GM23248 (cell line): ENCODE measurements at regions not wholly inside any gene's neighbourhood (a gene's known extent, or its start where the extent isn't known, plus 50 kb on each side); places are given as distances from the start of the nearest gene placed in this dataset.

Source experiments
- EZH2 ChIP-seq: fragments of 200-600 bp; sonication (generic); IDR thresholded peaks from 2 replicates; pipeline ENCODE4 v1.6.1; 2018; ENCODE audit warnings: antibody characterized with exemption, mild to moderate bottlenecking; ENCODE audit not compliant: insufficient read depth, poor library complexity, severe bottlenecking
- EZH2phosphoT487 ChIP-seq: fragments of 200-600 bp; sonication (generic); IDR thresholded peaks from 2 replicates; pipeline ENCODE4 v1.6.1; 2018; ENCODE audit warnings: antibody characterized with exemption, moderate library complexity, mild to moderate bottlenecking, low read depth; ENCODE audit not compliant: insufficient read depth

- TF ChIP-seq EZH2, result no peak
- TF ChIP-seq EZH2phosphoT487, result no peak
These were observed 394.9 kb upstream of the ZEB2 start for GRCh38 chr2:144914622-144915318.
